T-cell (primary cell): ENCODE measurements at regions not wholly inside any gene's neighbourhood (a gene's known extent, or its start where the extent isn't known, plus 50 kb on each side); places are given as distances from the start of the nearest gene placed in this dataset.

Experiments used
- ATAC-seq, 4 experiments: fragments of 200-7000 bp in 3 of 4; fragments of 150-1000 bp in 1 of 4; cut with Tn5 transposase; replicated peaks in 1 of 4; 1 replicate in 3 of 4; 2 replicates in 1 of 4; pipeline ENCODE4 v1.10.0; 2021; ENCODE audit warnings: moderate library complexity in 3 of 4, mild to moderate bottlenecking in 2 of 4, moderate number of reproducible peaks in 1 of 4
- CTCF ChIA-PET, 2 donors: fragments of 300-600 bp; sonication (Branson Sonifier 250); formaldehyde crosslinking; loops; one replicate each; lab custom pipeline; 2022; ENCODE audit warnings: antibody characterized with exemption in 2 of 2; lab: Charles Lee
- POLR2A ChIA-PET, 2 donors: fragments of 300-600 bp; sonication (Branson Sonifier 250); formaldehyde crosslinking; loops; one replicate each; lab custom pipeline; 2022; ENCODE audit warnings: antibody characterized with exemption in 2 of 2; lab: Charles Lee
- DNase-seq, 35 experiments: peaks; one replicate each; pipeline versions ENCODE4 v3.0.0 to v3.0.0-alpha.2; 2013 to 2023
- H3K27ac ChIP-seq: one replicate; pipeline ENCODE4 v1.5.1; 2013; ENCODE audit warnings: low read length
- H3K27me3 ChIP-seq, 2 experiments: replicated peaks in 1 of 2; 1 replicate in 1 of 2; 2 replicates in 1 of 2; pipeline versions ENCODE4 v1.6.1 to v1.7.0; 2013; ENCODE audit warnings: low read length in 1 of 2, mixed read lengths in 1 of 2; ENCODE audit not compliant: control insufficient read depth in 2 of 2, insufficient read depth in 2 of 2; ENCODE audit errors: extremely low read depth in 1 of 2
- H3K36me3 ChIP-seq, 2 donors: 1 replicate in 1 of 2; 2 replicates in 1 of 2; pipeline versions ENCODE4 v1.6.1 to v1.7.0; 2013; ENCODE audit warnings: low read length in 1 of 2; ENCODE audit not compliant: control insufficient read depth in 2 of 2, insufficient read depth in 1 of 2; ENCODE audit errors: extremely low read depth in 1 of 2
- H3K4me1 ChIP-seq, 2 experiments: 1 replicate in 1 of 2; 2 replicates in 1 of 2; pipeline versions ENCODE4 v1.6.1 to v1.7.0; 2013; ENCODE audit warnings: low read length in 2 of 2, mixed read lengths in 1 of 2; ENCODE audit not compliant: insufficient read depth in 2 of 2, control insufficient read depth in 1 of 2; ENCODE audit errors: extremely low read depth in 1 of 2
- H3K4me3 ChIP-seq, 2 donors: 1 replicate in 1 of 2; 2 replicates in 1 of 2; pipeline versions ENCODE4 v1.5.1 to v1.7.0; 2013; ENCODE audit warnings: mild to moderate bottlenecking in 2 of 2, low read length in 1 of 2, moderate library complexity in 1 of 2; ENCODE audit not compliant: control insufficient read depth in 1 of 2; ENCODE audit errors: extremely low read depth in 1 of 2
- H3K9me3 ChIP-seq: 2 replicates; pipeline ENCODE4 v1.7.0; 2013
- H3K27ac Mint-ChIP-seq, 2 donors: one replicate each; pipeline ENCODE4 v1.8.0; 2020 to 2021; ENCODE audit warnings: mild to moderate bottlenecking in 2 of 2, mixed read lengths in 2 of 2
- H3K27me3 Mint-ChIP-seq, 2 donors: one replicate each; pipeline ENCODE4 v1.8.0; 2021 to 2022; ENCODE audit warnings: mixed read lengths in 2 of 2
- H3K36me3 Mint-ChIP-seq: one replicate; pipeline ENCODE4 v1.8.0; 2021; ENCODE audit warnings: mixed read lengths
- H3K4me1 Mint-ChIP-seq, 3 donors: one replicate each; pipeline ENCODE4 v1.8.0; 2020 to 2022; ENCODE audit warnings: mixed read lengths in 3 of 3, mild to moderate bottlenecking in 1 of 3
- H3K4me3 Mint-ChIP-seq, 3 donors: one replicate each; pipeline ENCODE4 v1.8.0; 2020 to 2022; ENCODE audit warnings: mild to moderate bottlenecking in 3 of 3, mixed read lengths in 3 of 3, moderate library complexity in 3 of 3
- H3K9me3 Mint-ChIP-seq, 3 donors: one replicate each; pipeline ENCODE4 v1.8.0; 2020 to 2022; ENCODE audit warnings: mixed read lengths in 3 of 3
- WGBS: methylation state at CpG from one replicate; pipeline ENCODE4 v1.1.5; 2013; ENCODE audit warnings: missing lambda C conversion rate; ENCODE audit not compliant: insufficient coverage; 5-methylcytosine and 5-hydroxymethylcytosine counted together

DNA sequence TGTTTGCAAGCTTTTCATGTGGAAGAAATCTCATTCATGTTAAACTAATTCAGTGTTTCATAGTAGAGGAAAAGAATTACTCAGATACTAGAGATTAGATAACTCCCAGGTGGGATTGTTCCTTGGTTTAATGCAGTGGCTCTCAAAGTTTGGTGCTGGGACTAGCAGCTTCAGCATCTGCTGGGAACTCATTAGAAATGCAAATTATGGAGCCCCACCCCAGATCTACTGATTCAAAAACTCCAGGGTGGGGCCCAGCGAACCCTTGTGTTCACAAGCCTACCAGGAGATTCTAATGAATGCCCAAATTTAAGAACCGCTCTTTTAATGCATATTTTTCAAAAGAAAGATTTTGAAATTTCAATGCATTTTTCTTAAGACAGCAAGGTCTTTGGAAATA is 253.4 kb upstream of the CNTNAP4 start:
- no peaks in the 10 kb centered on the region for H3K4me1 Mint-ChIP-seq
- Histone ChIP-seq H3K4me3 (no peak overlapping the region), H3K27me3 (no peaks in the 10 kb centered on the region), H3K9me3 (no peaks in the 10 kb centered on the region), H3K27ac (no peak overlapping the region), H3K36me3 (no peaks in the 10 kb centered on the region), H3K4me1 (no peaks in the 10 kb centered on the region)
- H3K4me3 Mint-ChIP-seq = no peak overlapping the region
- CTCF ChIA-PET = interaction anchor here in 1 of 2 donors (0.6 kb wide), 1 partner anchor 613 kb away, joined by 4 read pairs; no protein-coding TSS in a partner anchor
- no peak for ATAC-seq
- POLR2A ChIA-PET = interaction anchor here in 1 of 2 donors (0.6 kb wide), 1 partner anchor 825 kb away, joined by 3 read pairs; no protein-coding TSS in a partner anchor
- no peak overlapping the region for H3K27ac Mint-ChIP-seq
- WGBS = no CpG with 5 or more reads among the region's 2 CpGs
- DNase-seq = no peak
- H3K36me3 Mint-ChIP-seq = no peaks in the 10 kb centered on the region
- H3K27me3 Mint-ChIP-seq = no peaks in the 10 kb centered on the region
- H3K9me3 Mint-ChIP-seq = peaks cover 0 to 3% (median 0%) of the 10 kb centered on the region in 3 donors

DNA sequence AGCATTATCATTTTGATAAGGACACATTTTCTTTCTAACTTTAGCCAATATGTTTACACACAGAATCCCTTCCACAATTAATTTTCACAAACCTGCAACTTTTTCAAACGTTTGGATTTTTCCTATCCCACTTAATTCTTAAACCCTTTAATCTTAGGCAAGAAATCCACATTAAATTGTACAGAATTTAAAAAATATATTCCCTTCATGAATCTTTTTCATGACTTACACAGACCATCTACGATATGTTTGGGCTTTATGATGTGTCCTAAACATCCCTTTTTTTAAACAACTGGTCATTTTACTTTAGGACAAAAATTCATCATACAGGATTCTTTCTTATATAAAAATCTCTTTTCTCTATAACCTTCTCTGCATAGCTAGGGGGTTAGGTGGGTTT is 241.5 kb upstream of the CNTNAP4 start:
- ATAC-seq = no peak
- H3K27me3 ChIP-seq = no peaks in the 10 kb centered on the region
- no peaks in the 10 kb centered on the region for H3K36me3 ChIP-seq
- Mint-ChIP-seq H3K27me3 (no peaks in the 10 kb centered on the region), H3K4me1 (no peaks in the 10 kb centered on the region), H3K9me3 (peaks cover 0 to 17% (median 8%) of the 10 kb centered on the region in 3 donors), H3K4me3 (no peak overlapping the region), H3K27ac (no peak overlapping the region), H3K36me3 (no peaks in the 10 kb centered on the region)
- no peak overlapping the region for H3K27ac ChIP-seq
- ChIA-PET CTCF (no interaction called here), POLR2A (no interaction called here)
- no peak overlapping the region for H3K4me3 ChIP-seq
- no peak for DNase-seq
- H3K4me1 ChIP-seq = no peaks in the 10 kb centered on the region
- no peaks in the 10 kb centered on the region for H3K9me3 ChIP-seq
- WGBS = no CpG with 5 or more reads among the region's 2 CpGs

DNA sequence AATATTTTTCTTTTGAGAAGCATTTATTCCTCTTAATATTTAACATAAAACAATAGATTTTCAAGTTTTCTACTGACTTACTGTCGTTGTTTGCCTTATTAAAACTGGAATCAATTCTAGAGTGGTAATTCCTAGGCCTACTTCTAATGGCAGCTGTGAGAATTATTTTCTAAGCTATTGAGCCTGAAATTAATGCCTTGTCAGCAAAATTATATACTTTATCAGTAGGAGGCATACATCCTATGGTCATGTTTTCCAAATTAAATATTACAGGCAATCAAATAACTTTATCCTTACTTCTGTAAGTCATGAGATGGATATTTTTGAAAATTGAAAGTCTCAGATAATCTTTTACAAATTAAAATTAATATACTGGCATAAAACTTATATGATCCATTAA is 239.1 kb upstream of the CNTNAP4 start:
- H3K4me3 Mint-ChIP-seq = no peak overlapping the region

DNA sequence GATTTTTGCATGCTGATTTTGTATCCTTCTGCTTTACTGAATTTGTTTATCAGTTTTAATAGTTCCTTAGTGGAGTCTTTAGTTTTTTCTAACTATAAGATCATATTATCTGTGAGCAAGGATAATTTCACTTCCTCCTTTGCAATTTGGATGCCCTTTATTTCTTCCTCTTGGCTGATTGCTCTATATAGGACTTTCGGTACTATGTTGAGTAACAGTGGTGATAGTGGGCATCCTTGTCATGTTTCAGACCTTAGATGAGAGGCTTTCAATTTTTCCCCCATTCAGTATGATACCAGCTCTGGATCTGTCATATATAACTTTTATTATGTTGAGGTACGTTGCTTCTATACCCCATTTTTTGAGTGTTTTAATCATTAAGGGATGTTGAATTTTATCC is 224.5 kb upstream of the CNTNAP4 start:
- no peaks in the 10 kb centered on the region for H3K4me1 ChIP-seq
- Mint-ChIP-seq H3K4me3 (no peak overlapping the region), H3K27me3 (no peaks in the 10 kb centered on the region), H3K9me3 (peaks cover 5 to 21% (median 15%) of the 10 kb centered on the region in 3 donors), H3K4me1 (no peaks in the 10 kb centered on the region), H3K36me3 (no peaks in the 10 kb centered on the region), H3K27ac (no peak overlapping the region)
- DNase-seq (no peak), ATAC-seq (no peak)
- no peaks in the 10 kb centered on the region for H3K36me3 ChIP-seq
- CTCF ChIA-PET = no interaction called here
- H3K4me3 ChIP-seq = no peak overlapping the region
- POLR2A ChIA-PET = no interaction called here
- no peaks in the 10 kb centered on the region for H3K27me3 ChIP-seq
- no peak overlapping the region for H3K27ac ChIP-seq
- no peaks in the 10 kb centered on the region for H3K9me3 ChIP-seq
- no CpG with 5 or more reads among the region's 2 CpGs for WGBS

More for the DNA sequence above, 239.1 kb upstream of the CNTNAP4 start:
- H3K27me3 Mint-ChIP-seq = no peaks in the 10 kb centered on the region
- Histone ChIP-seq H3K36me3 (no peaks in the 10 kb centered on the region), H3K27me3 (no peaks in the 10 kb centered on the region), H3K27ac (no peak overlapping the region), H3K4me3 (no peak overlapping the region), H3K9me3 (no peaks in the 10 kb centered on the region), H3K4me1 (no peaks in the 10 kb centered on the region)
- ATAC-seq = no peak
- ChIA-PET POLR2A (interaction anchor here in 1 of 2 donors (0.6 kb wide), 1 partner anchor 655 kb away, joined by 4 read pairs; no protein-coding TSS in a partner anchor), CTCF (no interaction called here)
- peaks cover 0 to 17% (median 5%) of the 10 kb centered on the region in 3 donors for H3K9me3 Mint-ChIP-seq
- no peak for DNase-seq
- H3K27ac Mint-ChIP-seq = no peak overlapping the region
- no peaks in the 10 kb centered on the region for H3K4me1 Mint-ChIP-seq
- no peaks in the 10 kb centered on the region for H3K36me3 Mint-ChIP-seq
- WGBS = no CpG with 5 or more reads among the region's 1 CpG

DNA sequence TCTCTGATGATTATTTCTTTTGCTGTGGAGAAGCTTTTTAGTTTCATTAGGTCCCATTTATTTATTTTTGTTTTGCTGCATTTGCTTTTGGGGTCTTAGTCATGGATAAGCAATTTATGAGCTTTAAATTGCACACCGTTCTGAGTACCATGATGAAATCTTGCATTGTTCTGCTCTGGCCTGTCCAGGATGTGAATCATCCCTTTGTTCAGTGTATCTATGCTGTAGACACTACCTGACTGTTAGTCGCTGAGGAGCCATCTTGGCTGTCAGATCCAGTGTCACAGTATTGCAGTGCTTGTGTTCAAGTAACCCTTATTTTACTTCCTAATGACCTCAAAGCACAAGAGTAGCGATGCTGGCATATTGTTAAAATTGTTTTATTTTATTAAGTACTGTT is 218.0 kb upstream of the CNTNAP4 start:
- H3K27me3 ChIP-seq = no peaks in the 10 kb centered on the region
- no peaks in the 10 kb centered on the region for H3K36me3 ChIP-seq
- no peaks in the 10 kb centered on the region for H3K9me3 ChIP-seq
- Mint-ChIP-seq H3K4me3 (no peak overlapping the region), H3K36me3 (no peaks in the 10 kb centered on the region), H3K4me1 (no peaks in the 10 kb centered on the region), H3K27me3 (no peaks in the 10 kb centered on the region), H3K27ac (no peak overlapping the region), H3K9me3 (peaks cover 0 to 8% (median 0%) of the 10 kb centered on the region in 3 donors)
- POLR2A ChIA-PET = no interaction called here
- CTCF ChIA-PET = no interaction called here
- 86% methylated on average over 2 of the region's 3 CpGs for WGBS
- no peak overlapping the region for H3K4me3 ChIP-seq
- H3K27ac ChIP-seq = no peak overlapping the region
- DNase-seq (no peak), ATAC-seq (no peak)
- H3K4me1 ChIP-seq = no peaks in the 10 kb centered on the region

DNA sequence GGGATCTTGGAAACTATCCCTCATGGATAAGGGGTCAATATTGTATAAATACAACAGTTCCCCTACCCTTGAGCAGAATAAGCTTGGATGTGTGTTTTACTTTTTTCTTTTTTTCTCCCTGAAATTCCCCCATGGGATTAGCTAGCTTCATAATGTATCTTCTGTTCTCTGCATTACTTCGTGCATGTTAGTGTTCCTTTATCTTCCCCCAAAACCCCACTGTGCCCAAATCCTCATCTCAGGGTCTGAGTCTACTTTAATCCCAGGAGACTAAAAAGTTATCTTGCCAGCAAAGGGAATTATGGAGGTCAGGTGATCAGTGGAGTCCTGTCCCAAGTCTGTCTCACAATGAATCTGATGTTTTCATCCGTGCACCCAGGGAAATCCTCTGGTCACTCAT is 217.5 kb upstream of the CNTNAP4 start:
- ChIA-PET CTCF (no interaction called here), POLR2A (no interaction called here)
- ATAC-seq (no peak), DNase-seq (no peak)
- WGBS = no CpG with 5 or more reads among the region's 2 CpGs
- Histone ChIP-seq H3K9me3 (no peaks in the 10 kb centered on the region), H3K4me3 (no peak overlapping the region), H3K36me3 (no peaks in the 10 kb centered on the region), H3K27ac (no peak overlapping the region), H3K27me3 (no peaks in the 10 kb centered on the region), H3K4me1 (no peaks in the 10 kb centered on the region)
- Mint-ChIP-seq H3K9me3 (peaks cover 0 to 8% (median 0%) of the 10 kb centered on the region in 3 donors), H3K27ac (no peak overlapping the region), H3K27me3 (no peaks in the 10 kb centered on the region), H3K4me3 (no peak overlapping the region), H3K4me1 (no peaks in the 10 kb centered on the region), H3K36me3 (no peaks in the 10 kb centered on the region)

DNA sequence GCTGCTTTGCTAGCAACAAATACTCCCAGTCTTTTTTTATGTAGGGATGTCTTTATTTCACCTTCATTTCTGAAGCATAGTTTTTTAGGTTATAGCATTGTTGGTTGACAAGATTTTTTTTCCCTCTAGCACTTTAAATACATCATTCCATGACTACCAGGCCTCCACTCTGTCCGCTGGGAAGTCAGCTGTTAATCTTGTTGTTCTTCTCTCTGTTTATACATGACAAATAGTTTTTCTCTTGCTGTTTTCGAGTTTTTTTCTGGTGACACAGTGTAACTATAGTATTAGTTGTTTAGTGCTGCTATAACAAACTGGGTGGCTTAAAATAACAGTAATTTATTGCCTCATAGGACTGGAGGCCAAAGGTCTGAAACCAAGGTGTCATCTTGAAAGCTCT is 205.5 kb upstream of the CNTNAP4 start:
- H3K36me3 Mint-ChIP-seq = no peaks in the 10 kb centered on the region
- POLR2A ChIA-PET = no interaction called here
- WGBS = no CpG with 5 or more reads among the region's 2 CpGs

More for the DNA sequence above, 205.5 kb upstream of the CNTNAP4 start:
- Histone ChIP-seq H3K27ac (no peak overlapping the region), H3K9me3 (no peaks in the 10 kb centered on the region), H3K4me1 (no peaks in the 10 kb centered on the region), H3K4me3 (no peak overlapping the region), H3K27me3 (no peaks in the 10 kb centered on the region), H3K36me3 (no peaks in the 10 kb centered on the region)
- Mint-ChIP-seq H3K4me1 (no peaks in the 10 kb centered on the region), H3K27ac (no peak overlapping the region), H3K9me3 (peaks cover 0 to 17% (median 4%) of the 10 kb centered on the region in 3 donors), H3K27me3 (no peaks in the 10 kb centered on the region), H3K4me3 (no peak overlapping the region)
- DNase-seq (no peak), ATAC-seq (no peak)
- CTCF ChIA-PET = no interaction called here
